Mesenchymal stem cell (in vitro differentiated cells and primary cell): ENCODE measurements at regions not wholly inside any gene's neighbourhood (a gene's known extent, or its start where the extent isn't known, plus 50 kb on each side); places are given as distances from the start of the nearest gene placed in this dataset.
A peak's percentile ranks its signal among the peaks of the same experiment; 100 is the strongest.

Experiments used
- DNase-seq: peaks from one replicate; pipeline ENCODE4 v3.0.0-alpha.2; 2013
- H2AFZ ChIP-seq: one replicate; pipeline ENCODE4 v1.6.1; 2013; ENCODE audit warnings: low read depth, mild to moderate bottlenecking, control low read depth, inconsistent platforms, low read length, moderate library complexity
- H2AK5ac ChIP-seq: 2 replicates; pipeline ENCODE4 v1.6.1; 2013; ENCODE audit warnings: low read length, moderate library complexity, mild to moderate bottlenecking, inconsistent platforms; ENCODE audit not compliant: severe bottlenecking
- H2BK120ac ChIP-seq: one replicate; pipeline ENCODE4 v1.6.1; 2013; ENCODE audit warnings: low read depth, mild to moderate bottlenecking, inconsistent platforms, low read length, moderate library complexity
- H2BK12ac ChIP-seq, 2 experiments: one replicate each; pipeline ENCODE4 v1.6.1; 2013; ENCODE audit warnings: inconsistent platforms in 2 of 2, low read length in 2 of 2, mild to moderate bottlenecking in 2 of 2, moderate library complexity in 2 of 2, control low read depth in 1 of 2
- H2BK15ac ChIP-seq: one replicate; pipeline ENCODE4 v1.6.1; 2013; ENCODE audit warnings: mild to moderate bottlenecking, low read depth, inconsistent platforms; ENCODE audit not compliant: poor library complexity, severe bottlenecking
- H2BK5ac ChIP-seq: 2 replicates; pipeline ENCODE4 v1.6.1; 2013; ENCODE audit warnings: low read depth, mild to moderate bottlenecking, low read length, control low read depth, inconsistent platforms; ENCODE audit not compliant: poor library complexity, severe bottlenecking
- H3K14ac ChIP-seq, 2 experiments: one replicate each; pipeline ENCODE4 v1.6.1; 2013; ENCODE audit warnings: inconsistent platforms in 2 of 2, low read length in 2 of 2, control low read depth in 1 of 2, mild to moderate bottlenecking in 1 of 2, moderate library complexity in 1 of 2
- H3K18ac ChIP-seq, 2 experiments: one replicate each; pipeline ENCODE4 v1.6.1; 2013; ENCODE audit warnings: inconsistent platforms in 2 of 2, low read length in 2 of 2, control low read depth in 1 of 2, low read depth in 1 of 2, mild to moderate bottlenecking in 1 of 2
- H3K23ac ChIP-seq, 2 experiments: one replicate each; pipeline ENCODE4 v1.6.1; 2013; ENCODE audit warnings: inconsistent platforms in 2 of 2, low read length in 2 of 2, mild to moderate bottlenecking in 2 of 2, moderate library complexity in 2 of 2, control low read depth in 1 of 2
- H3K27ac ChIP-seq: 2 replicates; pipeline ENCODE4 v1.5.1; 2013; ENCODE audit warnings: mild to moderate bottlenecking, moderate library complexity, low read length, control low read depth, inconsistent platforms; ENCODE audit not compliant: poor library complexity, severe bottlenecking
- H3K27me3 ChIP-seq, 2 experiments: 2 replicates each; pipeline versions ENCODE4 v1.6.1 to v1.7.0; 2013; ENCODE audit warnings: low read length in 2 of 2, mild to moderate bottlenecking in 2 of 2, moderate library complexity in 2 of 2, control low read depth in 1 of 2, inconsistent platforms in 1 of 2; ENCODE audit not compliant: control insufficient read depth in 1 of 2, insufficient read depth in 1 of 2
- H3K36me3 ChIP-seq, 2 experiments: 2 replicates each; pipeline versions ENCODE4 v1.6.1 to v1.7.0; 2013; ENCODE audit warnings: low read length in 2 of 2, control low read depth in 1 of 2, inconsistent platforms in 1 of 2, low read depth in 1 of 2, mild to moderate bottlenecking in 1 of 2; ENCODE audit not compliant: insufficient read depth in 2 of 2, control insufficient read depth in 1 of 2
- H3K4ac ChIP-seq, 2 experiments: one replicate each; pipeline ENCODE4 v1.6.1; 2013; ENCODE audit warnings: inconsistent platforms in 2 of 2, low read length in 2 of 2, mild to moderate bottlenecking in 2 of 2, moderate library complexity in 2 of 2, control low read depth in 1 of 2, low read depth in 1 of 2
- H3K4me1 ChIP-seq: 2 replicates; pipeline ENCODE4 v1.6.1; 2013; ENCODE audit warnings: low read depth, low read length, control low read depth; ENCODE audit not compliant: control insufficient read depth, insufficient read depth
- H3K4me2 ChIP-seq: 2 replicates; pipeline ENCODE4 v1.6.1; 2013; ENCODE audit warnings: low read length, mild to moderate bottlenecking, inconsistent platforms; ENCODE audit not compliant: poor library complexity, severe bottlenecking
- H3K4me3 ChIP-seq, 2 experiments: 2 replicates each; pipeline versions ENCODE4 v1.5.1 to v1.7.0; 2013; ENCODE audit warnings: low read length in 2 of 2, mild to moderate bottlenecking in 2 of 2, control low read depth in 1 of 2, low read depth in 1 of 2; ENCODE audit not compliant: insufficient read depth in 1 of 2
- H3K79me1 ChIP-seq: replicated peaks from 2 replicates; pipeline ENCODE4 v1.6.1; 2013; ENCODE audit warnings: mild to moderate bottlenecking, control low read depth, low read length, inconsistent platforms; ENCODE audit not compliant: poor library complexity, severe bottlenecking
- H3K9ac ChIP-seq: 2 replicates; pipeline ENCODE4 v1.7.0; 2013; ENCODE audit warnings: mild to moderate bottlenecking, low read length, moderate library complexity
- H3K9me3 ChIP-seq: 2 replicates; pipeline ENCODE4 v1.7.0; 2013; ENCODE audit warnings: mild to moderate bottlenecking, low read length; ENCODE audit not compliant: control insufficient read depth
- H4K8ac ChIP-seq: one replicate; pipeline ENCODE4 v1.6.1; 2013; ENCODE audit warnings: inconsistent platforms, mild to moderate bottlenecking, low read length, moderate library complexity
- H4K91ac ChIP-seq: one replicate; pipeline ENCODE4 v1.6.1; 2013; ENCODE audit warnings: mild to moderate bottlenecking, low read length, inconsistent platforms
- WGBS: methylation state at CpG from one replicate; pipeline ENCODE4 v1.1.7; 2013; ENCODE audit warnings: mixed read lengths; 5-methylcytosine and 5-hydroxymethylcytosine counted together

DNA sequence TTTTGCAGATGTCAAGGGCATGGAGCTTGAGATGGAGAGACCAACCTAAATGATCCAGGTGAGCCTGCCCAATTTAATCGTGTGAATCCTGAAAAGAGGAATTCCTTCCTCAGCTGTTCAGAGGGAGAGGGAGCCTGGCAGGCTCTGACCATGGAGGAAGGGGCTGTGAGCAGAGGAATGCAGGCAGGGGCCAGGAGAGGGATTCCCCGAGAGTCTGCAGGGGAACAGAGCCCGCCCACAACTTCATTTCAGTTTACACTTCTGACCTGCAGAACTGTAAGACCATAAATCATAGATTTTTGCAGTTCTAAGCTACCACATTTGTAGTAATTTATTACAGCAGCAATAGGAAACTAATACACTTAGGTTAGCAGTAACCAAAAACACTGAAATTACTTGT is 164.1 kb downstream of the TBXT start:
- H2BK12ac ChIP-seq: no peak overlapping the region
- H3K23ac ChIP-seq: no peak overlapping the region
- no peak overlapping the region for H3K4me3 ChIP-seq
- peaks cover 22% of the 10 kb centered on the region for H3K4me1 ChIP-seq
- H2BK120ac ChIP-seq: no peak overlapping the region
- H2AK5ac ChIP-seq: no peak overlapping the region
- DNase-seq: peak; percentile 53
- H4K8ac ChIP-seq: no peak overlapping the region
- H2BK5ac ChIP-seq: no peak overlapping the region
- no peaks in the 10 kb centered on the region for H3K36me3 ChIP-seq
- no peak overlapping the region for H2BK15ac ChIP-seq
- no peak overlapping the region for H3K4ac ChIP-seq
- H3K9ac ChIP-seq: no peak overlapping the region
- H3K79me1 ChIP-seq: no peaks in the 10 kb centered on the region
- no peak overlapping the region for H3K27ac ChIP-seq
- WGBS: 18% methylated on average over 3 of the region's 3 CpGs
- H3K9me3 ChIP-seq: no peaks in the 10 kb centered on the region
- H3K18ac ChIP-seq: no peak overlapping the region
- no peak overlapping the region for H3K4me2 ChIP-seq
- peaks cover 0 to 39% of the 10 kb centered on the region in 2 experiments for H3K27me3 ChIP-seq
- no peak overlapping the region for H4K91ac ChIP-seq
- H2AFZ ChIP-seq: no peak overlapping the region
- no peak overlapping the region for H3K14ac ChIP-seq

GRCh38 chr6:166001359-166001758 is 166.3 kb downstream of the TBXT start:
- WGBS: 86% methylated on average over 8 of the region's 9 CpGs
- Histone ChIP-seq H3K27me3 (peaks cover 0 to 18% of the 10 kb centered on the region in 2 experiments), H2AFZ (no peak overlapping the region)

DNA sequence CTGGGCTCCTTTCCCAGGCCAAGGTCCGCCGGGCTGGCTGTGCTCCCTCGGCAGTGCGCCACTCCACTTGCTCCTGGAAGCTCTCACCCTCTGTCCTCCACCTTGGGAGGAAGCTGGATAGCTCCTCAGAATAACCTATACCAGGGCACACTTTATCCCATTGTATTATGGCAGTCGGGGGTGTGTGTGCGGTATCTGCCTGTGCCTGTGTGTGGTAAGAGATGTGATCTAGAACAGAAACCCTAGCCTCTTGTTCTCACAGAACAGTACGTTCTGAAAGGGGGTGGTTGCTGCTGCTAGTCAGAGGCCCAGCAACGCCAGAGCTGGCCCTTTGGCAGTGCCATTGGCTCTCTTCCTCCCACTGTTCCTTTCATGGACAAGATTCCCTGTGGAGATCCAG is 168.4 kb downstream of the TBXT start:
- Histone ChIP-seq H4K91ac (no peak overlapping the region), H2AK5ac (no peak overlapping the region), H3K27me3 (peaks cover 0 to 2% of the 10 kb centered on the region in 2 experiments), H3K27ac (no peak overlapping the region), H2BK5ac (no peak overlapping the region), H3K23ac (no peak overlapping the region), H3K4me3 (no peak overlapping the region), H3K9ac (no peak overlapping the region), H3K9me3 (no peaks in the 10 kb centered on the region), H2BK15ac (no peak overlapping the region), H3K4ac (no peak overlapping the region), H3K36me3 (no peaks in the 10 kb centered on the region), H4K8ac (no peak overlapping the region), H3K4me2 (no peak overlapping the region), H3K4me1 (peaks cover 2% of the 10 kb centered on the region), H2BK120ac (no peak overlapping the region), H2BK12ac (no peak overlapping the region), H2AFZ (no peak overlapping the region), H3K14ac (no peak overlapping the region), H3K18ac (no peak overlapping the region), H3K79me1 (no peaks in the 10 kb centered on the region)
- 91% methylated on average over 7 of the region's 8 CpGs for WGBS
- DNase-seq: no peak

More at GRCh38 chr6:166001359-166001758, 166.3 kb downstream of the TBXT start:
- no peak overlapping the region for H3K14ac ChIP-seq
- no peaks in the 10 kb centered on the region for H3K36me3 ChIP-seq
- H3K27ac ChIP-seq: no peak overlapping the region
- H2BK120ac ChIP-seq: no peak overlapping the region
- H4K8ac ChIP-seq: no peak overlapping the region
- DNase-seq: no peak
- no peaks in the 10 kb centered on the region for H3K9me3 ChIP-seq
- no peak overlapping the region for H3K4me3 ChIP-seq
- H3K4me1 ChIP-seq: peaks cover 12% of the 10 kb centered on the region
- no peak overlapping the region for H3K4ac ChIP-seq
- H3K18ac ChIP-seq: no peak overlapping the region
- no peak overlapping the region for H2BK5ac ChIP-seq
- no peak overlapping the region for H3K23ac ChIP-seq
- no peaks in the 10 kb centered on the region for H3K79me1 ChIP-seq
- no peak overlapping the region for H2BK15ac ChIP-seq
- no peak overlapping the region for H2AK5ac ChIP-seq
- H3K9ac ChIP-seq: no peak overlapping the region
- no peak overlapping the region for H2BK12ac ChIP-seq
- no peak overlapping the region for H4K91ac ChIP-seq
- no peak overlapping the region for H3K4me2 ChIP-seq

- Histone ChIP-seq H2BK5ac (no peak overlapping the region), H3K27ac (no peak overlapping the region), H4K91ac (no peak overlapping the region), H3K79me1 (no peaks in the 10 kb centered on the region), H3K9me3 (no peaks in the 10 kb centered on the region), H3K18ac (no peak overlapping the region), H3K9ac (no peak overlapping the region), H4K8ac (no peak overlapping the region), H3K4me1 (peaks cover 2% of the 10 kb centered on the region), H3K4me2 (no peak overlapping the region), H2AFZ (no peak overlapping the region), H2BK12ac (no peak overlapping the region), H3K14ac (no peak overlapping the region), H3K27me3 (no peaks in the 10 kb centered on the region), H3K36me3 (no peaks in the 10 kb centered on the region), H2BK15ac (no peak overlapping the region), H2AK5ac (no peak overlapping the region), H3K23ac (no peak overlapping the region), H3K4ac (no peak overlapping the region), H2BK120ac (no peak overlapping the region), H3K4me3 (no peak overlapping the region)
- 49% methylated on average over 2 of the region's 3 CpGs for WGBS
- DNase-seq: no peak
Measured at GRCh38 chr6:165998072-165998471, 169.6 kb downstream of the TBXT start.
